HAP-1 (cell line): ENCODE measurements at regions not wholly inside any gene's neighbourhood (a gene's known extent, or its start where the extent isn't known, plus 50 kb on each side); places are given as distances from the start of the nearest gene placed in this dataset.
A peak's percentile ranks its signal among the peaks of the same experiment; 100 is the strongest.
"Not testable (repeated sequence)": the region's sequence is repeated elsewhere in the genome, so short reads cannot be mapped to it uniquely, and the experiment has no call there.

Source experiments
- DNase-seq, 2 experiments: peaks; one replicate each; pipeline ENCODE4 v3.0.0-alpha.2; 2016 to 2020; ENCODE audit warnings: low spot score in 2 of 2
- H3K27me3 ChIP-seq: fragments of 250-450 bp; sonication (Bioruptor Pico); 2 replicates; pipeline ENCODE4 v1.5.1; 2020; ENCODE audit warnings: low read depth, mild to moderate bottlenecking, moderate library complexity
- H3K36me3 ChIP-seq: fragments of 250-450 bp; sonication (Bioruptor Pico); replicated peaks from 2 replicates; pipeline ENCODE4 v1.5.1; 2020; ENCODE audit warnings: mild to moderate bottlenecking
- H3K4me1 ChIP-seq: fragments of 250-450 bp; sonication (Bioruptor Pico); 2 replicates; pipeline ENCODE4 v1.5.1; 2020; ENCODE audit warnings: mild to moderate bottlenecking
- H3K4me3 ChIP-seq: fragments of 250-450 bp; sonication (Bioruptor Pico); 2 replicates; pipeline ENCODE4 v1.5.1; 2020; ENCODE audit warnings: mild to moderate bottlenecking, moderate library complexity
- H3K9me3 ChIP-seq: fragments of 250-450 bp; sonication (Bioruptor Pico); 2 replicates; pipeline ENCODE4 v1.5.1; 2020; ENCODE audit warnings: mild to moderate bottlenecking, moderate library complexity
- in situ Hi-C: fragments of 300-500 bp; cut with MboI; formaldehyde crosslinking; loops from 3 replicates; pipeline ENCODE4 v1.14.3; 2020; ENCODE audit warnings: low sequenced_read_pairs, inconsistent platforms, mixed read lengths

- H3K27me3 ChIP-seq, result no peaks in the 10 kb centered on the region; the same call in 1 of the 2 replicates
- no peaks in the 10 kb centered on the region for H3K4me1 ChIP-seq
- DNase-seq, result no peak
- H3K4me3 ChIP-seq, result no peak overlapping the region
- in situ Hi-C loops, result no loop called here
- no peaks in the 10 kb centered on the region for H3K9me3 ChIP-seq
- no peaks in the 10 kb centered on the region for H3K36me3 ChIP-seq
Observed at GRCh38 chr21:17708522-17709265, 96.0 kb upstream of the BTG3 start.

DNA sequence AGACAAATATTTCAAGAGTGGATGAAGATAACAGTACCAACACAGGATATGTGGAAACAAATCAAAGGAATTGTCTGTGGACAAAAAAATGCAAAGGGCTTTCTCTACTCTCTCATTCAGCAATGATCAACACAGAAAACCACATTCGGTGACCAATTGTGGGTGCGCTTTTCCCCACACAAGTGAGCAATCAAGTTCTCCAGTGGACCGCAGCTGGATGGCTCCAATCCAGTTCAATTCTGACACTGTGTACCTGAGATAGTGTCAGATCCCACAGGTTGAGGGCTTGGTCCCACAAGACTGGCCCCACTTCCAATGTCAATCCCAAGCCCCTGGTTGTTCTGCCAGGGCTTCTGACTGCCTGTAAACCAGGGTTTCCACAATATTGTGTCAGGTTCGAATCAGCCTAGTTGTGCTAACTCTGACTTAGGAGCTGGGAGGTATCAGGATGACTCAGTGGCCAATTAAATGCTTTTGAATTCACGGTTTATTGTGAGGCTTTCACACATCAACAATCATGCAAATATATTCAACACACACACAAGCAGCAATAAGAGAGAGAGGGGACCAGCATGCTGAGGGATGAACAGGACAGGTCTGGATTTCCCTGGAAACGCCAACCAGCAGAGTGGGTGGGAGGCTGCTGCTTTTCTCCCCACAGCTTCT is 87.0 kb upstream of the BTG3 start:
- DNase-seq, result no peak
- Histone ChIP-seq H3K4me3 (no peak overlapping the region), H3K27me3 (no peaks in the 10 kb centered on the region), H3K9me3 (no peaks in the 10 kb centered on the region), H3K36me3 (no peaks in the 10 kb centered on the region), H3K4me1 (peaks cover 8% of the 10 kb centered on the region)
- in situ Hi-C loops, result loop anchor here (25.0 kb wide), 1 partner anchor 213 kb away; no protein-coding TSS in a partner anchor

GRCh38 chr21:17697473-17697872 is 84.8 kb upstream of the BTG3 start:
- Histone ChIP-seq H3K36me3 (no peaks in the 10 kb centered on the region), H3K27me3 (no peaks in the 10 kb centered on the region), H3K9me3 (no peaks in the 10 kb centered on the region), H3K4me3 (no peak overlapping the region), H3K4me1 (peaks cover 8% of the 10 kb centered on the region)
- in situ Hi-C loops, result loop anchor here (25.0 kb wide), 1 partner anchor 215 kb away; no protein-coding TSS in a partner anchor
- no peak for DNase-seq

GRCh38 chr21:17694416-17694815 is 81.7 kb upstream of the BTG3 start:
- peak in 1 of 2 experiments; percentile 29 for DNase-seq
- not testable (repeated sequence) for H3K36me3 ChIP-seq, H3K4me3 ChIP-seq, H3K27me3 ChIP-seq, H3K4me1 ChIP-seq, H3K9me3 ChIP-seq
- in situ Hi-C loops, result loop anchor here (25.0 kb wide), 1 partner anchor 218 kb away; no protein-coding TSS in a partner anchor

DNA sequence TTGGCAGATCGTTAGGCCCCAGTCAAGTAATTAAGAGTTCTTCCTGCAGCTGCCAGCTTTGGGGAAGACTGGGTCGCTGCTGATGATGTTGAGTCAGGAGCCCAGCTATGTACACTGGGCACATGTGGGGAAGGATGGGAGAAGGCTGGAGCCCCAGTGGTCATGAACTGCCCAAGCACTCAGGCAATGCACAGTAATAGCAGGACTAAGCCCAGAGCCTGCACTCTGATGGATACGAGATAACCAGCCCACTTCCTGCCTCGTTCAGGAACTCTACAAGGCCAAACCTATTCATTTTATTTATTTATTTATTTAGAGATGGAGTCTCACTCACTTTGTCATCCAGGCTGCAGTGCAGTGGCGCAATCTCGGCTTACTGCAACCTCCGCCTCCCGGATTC is 81.1 kb upstream of the BTG3 start:
- Histone ChIP-seq H3K36me3 (no peaks in the 10 kb centered on the region), H3K4me1 (peaks cover 8% of the 10 kb centered on the region), H3K27me3 (no peaks in the 10 kb centered on the region), H3K4me3 (no peak overlapping the region), H3K9me3 (no peaks in the 10 kb centered on the region)
- in situ Hi-C loops, result loop anchor here (25.0 kb wide), 1 partner anchor 218 kb away; no protein-coding TSS in a partner anchor
- DNase-seq, result no peak

DNA sequence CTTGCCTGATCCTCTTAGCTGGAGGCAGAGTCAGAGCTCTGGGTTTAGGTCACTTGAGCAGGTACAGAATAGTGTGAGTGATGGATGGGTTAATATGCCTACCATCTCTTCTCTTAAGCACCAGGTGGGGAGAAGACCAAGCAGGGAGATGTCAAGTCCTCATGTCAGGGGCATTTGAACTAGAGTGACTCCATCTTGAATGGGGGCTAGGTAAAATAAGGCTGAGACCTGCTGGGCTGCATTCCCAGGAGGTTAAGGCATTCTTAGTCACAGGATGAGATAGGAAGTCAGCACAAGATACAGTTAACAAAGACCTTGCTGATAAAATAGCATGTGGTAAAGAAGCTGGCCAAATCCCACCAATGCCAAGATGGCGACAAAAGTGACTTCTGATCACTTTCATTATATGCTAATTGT is 77.4 kb upstream of the BTG3 start:
- DNase-seq, result no peak
- Histone ChIP-seq H3K9me3 (no peaks in the 10 kb centered on the region), H3K36me3 (no peaks in the 10 kb centered on the region), H3K4me1 (peaks cover 9% of the 10 kb centered on the region), H3K4me3 (no peak overlapping the region), H3K27me3 (no peaks in the 10 kb centered on the region)
- in situ Hi-C loops, result loop anchor here (25.0 kb wide), 1 partner anchor 222 kb away; no protein-coding TSS in a partner anchor

DNA sequence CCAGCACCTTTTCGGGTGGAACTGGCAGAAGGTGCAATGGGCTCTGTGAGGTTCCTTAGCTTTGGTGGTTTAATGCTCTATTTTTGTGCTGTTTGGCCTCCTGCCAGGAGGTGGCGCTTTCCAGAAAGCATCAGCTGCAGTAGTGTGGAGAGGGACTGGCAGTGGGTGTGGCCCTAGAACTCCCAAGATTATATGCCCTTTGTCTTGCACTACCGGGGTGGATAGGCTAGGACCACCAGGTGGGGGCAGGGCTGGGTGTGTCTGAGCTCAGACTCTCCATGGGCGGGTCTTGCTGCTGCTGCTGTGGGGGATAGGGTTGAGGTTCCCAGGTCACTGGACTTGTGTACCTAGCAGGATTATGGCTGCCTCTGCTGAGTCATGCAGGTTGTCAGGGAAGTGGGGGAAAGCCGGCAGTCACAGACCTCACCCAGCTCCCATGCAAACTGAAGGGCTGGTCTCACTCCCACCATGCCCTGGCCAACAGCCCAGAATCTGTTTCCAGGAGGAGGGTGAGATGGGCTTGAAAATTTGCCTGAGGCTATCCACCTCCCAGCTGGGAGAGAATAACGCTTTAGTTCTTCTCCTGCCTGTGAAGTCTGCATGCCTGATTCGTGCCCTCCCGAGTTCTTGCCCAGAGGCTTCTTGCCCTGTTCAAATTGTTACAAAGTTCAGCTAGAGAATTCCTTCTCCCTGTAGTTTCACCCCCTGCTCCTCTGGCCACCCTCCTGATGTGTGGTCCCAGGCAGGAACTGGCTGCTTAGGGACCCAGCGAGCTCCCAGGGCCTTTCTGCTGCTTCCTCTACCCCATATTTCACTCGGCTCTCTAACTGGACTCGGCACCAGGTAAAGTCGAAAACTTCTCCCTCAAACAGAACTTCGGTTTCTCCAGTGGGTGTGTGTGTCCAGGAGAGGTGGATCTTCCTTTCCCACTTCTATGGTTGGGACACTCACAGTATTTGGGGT is 76.5 kb upstream of the BTG3 start:
- Histone ChIP-seq H3K9me3 (no peaks in the 10 kb centered on the region), H3K27me3 (no peaks in the 10 kb centered on the region), H3K36me3 (no peaks in the 10 kb centered on the region), H3K4me3 (no peak overlapping the region), H3K4me1 (peaks cover 9% of the 10 kb centered on the region)
- DNase-seq, result peak; percentile 42 to 82
- in situ Hi-C loops, result loop anchor here (25.0 kb wide), 1 partner anchor 223 kb away; no protein-coding TSS in a partner anchor

GRCh38 chr21:17682924-17683323 is 70.2 kb upstream of the BTG3 start:
- Histone ChIP-seq H3K4me3 (no peak overlapping the region), H3K4me1 (no peaks in the 10 kb centered on the region), H3K27me3 (no peaks in the 10 kb centered on the region), H3K36me3 (no peaks in the 10 kb centered on the region), H3K9me3 (no peaks in the 10 kb centered on the region)
- no peak for DNase-seq
- in situ Hi-C loops, result loop anchor here (25.0 kb wide), 1 partner anchor 229 kb away; no protein-coding TSS in a partner anchor

DNA sequence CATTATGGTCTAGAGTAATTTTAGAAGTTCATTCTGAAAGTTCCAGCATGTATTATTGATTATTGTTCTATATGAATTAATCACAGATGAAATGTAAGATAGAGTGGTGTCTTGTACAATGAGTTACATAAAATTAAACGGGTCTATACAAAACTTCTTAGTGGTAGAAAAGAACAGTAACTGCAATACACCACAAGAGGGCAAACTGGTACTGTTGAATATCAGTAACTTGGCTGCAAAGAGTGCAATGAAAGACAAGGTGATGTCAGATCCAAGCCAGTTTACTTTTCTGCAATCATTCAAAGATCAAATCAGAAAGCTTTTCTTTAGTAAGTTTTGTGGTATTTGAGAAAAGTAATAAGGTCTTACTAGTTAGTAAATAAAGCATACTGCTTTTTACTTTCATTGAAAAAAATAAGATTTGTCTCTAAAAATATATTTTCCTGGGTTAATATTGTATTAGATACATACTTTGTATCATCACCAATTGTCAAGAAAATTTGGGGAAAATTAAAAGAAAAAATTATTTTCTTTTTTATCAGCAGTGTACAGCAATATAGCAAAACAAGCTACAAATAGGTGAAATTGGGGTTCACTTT is 66.4 kb upstream of the BTG3 start:
- in situ Hi-C loops, result loop anchor here (25.0 kb wide), 1 partner anchor 233 kb away; no protein-coding TSS in a partner anchor
- Histone ChIP-seq H3K36me3 (no peaks in the 10 kb centered on the region), H3K9me3 (no peaks in the 10 kb centered on the region), H3K4me1 (no peaks in the 10 kb centered on the region), H3K27me3 (no peaks in the 10 kb centered on the region), H3K4me3 (no peak overlapping the region)
- DNase-seq, result peak in 1 of 2 experiments; percentile 79

- not testable (repeated sequence) for H3K27me3 ChIP-seq, H3K4me3 ChIP-seq, H3K36me3 ChIP-seq, DNase-seq, H3K4me1 ChIP-seq, H3K9me3 ChIP-seq
- in situ Hi-C loops, result loop anchor here (25.0 kb wide), 1 partner anchor 235 kb away; no protein-coding TSS in a partner anchor
Observed at GRCh38 chr21:17676930-17677329, 64.2 kb upstream of the BTG3 start.

DNA sequence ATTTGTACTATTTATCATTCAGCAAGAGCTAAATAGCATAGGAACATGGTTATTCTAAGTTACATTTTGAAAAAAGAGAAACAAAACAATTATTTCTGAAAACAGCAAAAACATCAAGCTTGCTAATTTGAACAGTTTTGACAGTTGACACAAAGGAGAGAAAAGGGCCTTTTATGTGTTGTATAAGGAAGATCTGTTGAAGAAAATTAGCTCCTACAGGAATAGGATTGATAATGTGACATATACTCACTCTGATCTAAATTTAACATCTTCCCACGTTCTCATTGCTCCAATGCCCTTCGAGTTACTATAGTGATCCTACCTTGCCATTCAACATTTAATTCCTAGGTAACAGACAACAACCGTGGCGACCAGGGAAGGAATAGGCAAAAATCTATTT is 61.4 kb upstream of the BTG3 start:
- in situ Hi-C loops, result no loop called here

GRCh38 chr21:17673261-17674020 is 60.7 kb upstream of the BTG3 start:
- Histone ChIP-seq H3K27me3 (no peaks in the 10 kb centered on the region), H3K4me3 (no peak overlapping the region), H3K4me1 (peaks cover 9% of the 10 kb centered on the region), H3K36me3 (no peaks in the 10 kb centered on the region), H3K9me3 (no peaks in the 10 kb centered on the region)
- DNase-seq, result peak; percentile 31 to 44
- in situ Hi-C loops, result no loop called here

More for the DNA sequence above, 61.4 kb upstream of the BTG3 start:
- Histone ChIP-seq H3K9me3 (no peaks in the 10 kb centered on the region), H3K36me3 (no peaks in the 10 kb centered on the region), H3K4me1 (peaks cover 9% of the 10 kb centered on the region), H3K27me3 (no peaks in the 10 kb centered on the region), H3K4me3 (no peak overlapping the region)
- no peak for DNase-seq
